ENCODE measurements at regions not wholly inside any gene's neighbourhood (a gene's known extent, or its start where the extent isn't known, plus 50 kb on each side); places are given as distances from the start of the nearest gene placed in this dataset.
"Not testable (repeated sequence)": the region's sequence is repeated elsewhere in the genome, so short reads cannot be mapped to it uniquely, and the experiment has no call there.

- not testable (repeated sequence) for H2BK12ac ChIP-seq (ENCODE audit: low read length); H4K8ac ChIP-seq (ENCODE audit: low read depth, low read length); H3K36me3 ChIP-seq (ENCODE audit: control insufficient read depth in 1 of 2, insufficient read depth in 2 of 2, low read length in 2 of 2); H3K14ac ChIP-seq (ENCODE audit: low read length); H3K79me1 ChIP-seq (ENCODE audit: low read length); H2AFZ ChIP-seq (ENCODE audit: insufficient read depth, low read length, poor library complexity); DNase-seq; H4K12ac ChIP-seq (ENCODE audit: low read depth, low read length); H3K79me2 ChIP-seq (ENCODE audit: control insufficient read depth, insufficient read depth, low read length, poor library complexity); H3K9ac ChIP-seq (ENCODE audit: low read length); H3K4me1 ChIP-seq (ENCODE audit: control insufficient read depth in 1 of 2, insufficient read depth in 2 of 2, low read length in 2 of 2); H2BK120ac ChIP-seq (ENCODE audit: insufficient read depth, low read length, poor library complexity); H3K4me2 ChIP-seq (ENCODE audit: low read length); H3K18ac ChIP-seq (ENCODE audit: low read length); H2AK5ac ChIP-seq (ENCODE audit: low read length); H2BK5ac ChIP-seq (ENCODE audit: low read depth, low read length, poor library complexity); H3K23ac ChIP-seq (ENCODE audit: low read length); H3K4ac ChIP-seq (ENCODE audit: low read depth, low read length); H3K4me3 ChIP-seq (ENCODE audit: low read depth, low read length); H4K91ac ChIP-seq (ENCODE audit: low read depth, low read length); H3K9me3 ChIP-seq (ENCODE audit: insufficient read depth, low read depth, low read length); H3K27me3 ChIP-seq (ENCODE audit: insufficient read depth, low read length); H3K27ac ChIP-seq (ENCODE audit: low read depth, low read length)
- WGBS (ENCODE audit: extremely low coverage, insufficient coverage, insufficient read length), result no CpG with 5 or more reads among the region's 20 CpGs
Measured at GRCh38 chr4:131743348-131743747, 1405.7 kb upstream of the PCDH10 start.

DNA sequence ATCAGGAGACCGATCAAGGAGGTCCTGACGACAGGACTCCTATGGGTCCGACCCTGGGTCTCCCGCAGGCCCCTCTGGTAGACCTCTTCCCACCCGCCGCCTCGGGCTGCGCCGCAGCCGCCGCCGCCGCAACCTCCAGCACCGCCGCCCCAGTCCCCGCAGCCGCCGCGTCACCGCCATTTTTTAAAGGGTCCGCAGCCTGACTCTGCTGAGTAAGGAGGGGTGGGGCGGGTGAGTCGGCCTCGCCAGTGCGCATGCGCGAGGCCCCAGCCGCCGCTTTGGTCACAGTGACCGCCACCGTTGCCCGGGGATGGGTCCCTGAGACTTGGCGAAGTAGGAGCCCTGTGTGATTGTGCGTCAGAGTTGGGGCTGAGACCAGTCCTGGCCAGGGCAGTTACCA is 1401.9 kb upstream of the PCDH10 start:
- H3K18ac ChIP-seq (ENCODE audit: low read length); H3K4me2 ChIP-seq (ENCODE audit: low read length); H2BK12ac ChIP-seq (ENCODE audit: low read length); H2BK5ac ChIP-seq (ENCODE audit: low read depth, low read length, poor library complexity); H4K12ac ChIP-seq (ENCODE audit: low read depth, low read length); H4K8ac ChIP-seq (ENCODE audit: low read depth, low read length); H3K36me3 ChIP-seq (ENCODE audit: control insufficient read depth in 1 of 2, insufficient read depth in 2 of 2, low read length in 2 of 2); H4K91ac ChIP-seq (ENCODE audit: low read depth, low read length); H3K9ac ChIP-seq (ENCODE audit: low read length); H3K27me3 ChIP-seq (ENCODE audit: insufficient read depth, low read length); H3K4me1 ChIP-seq (ENCODE audit: control insufficient read depth in 1 of 2, insufficient read depth in 2 of 2, low read length in 2 of 2); H2AFZ ChIP-seq (ENCODE audit: insufficient read depth, low read length, poor library complexity); H3K27ac ChIP-seq (ENCODE audit: low read depth, low read length); H3K23ac ChIP-seq (ENCODE audit: low read length); H3K79me1 ChIP-seq (ENCODE audit: low read length); DNase-seq; H3K79me2 ChIP-seq (ENCODE audit: control insufficient read depth, insufficient read depth, low read length, poor library complexity); H3K4ac ChIP-seq (ENCODE audit: low read depth, low read length); H3K14ac ChIP-seq (ENCODE audit: low read length); H2BK120ac ChIP-seq (ENCODE audit: insufficient read depth, low read length, poor library complexity); H3K4me3 ChIP-seq (ENCODE audit: low read depth, low read length); H3K9me3 ChIP-seq (ENCODE audit: insufficient read depth, low read depth, low read length); H2AK5ac ChIP-seq (ENCODE audit: low read length): not testable (repeated sequence)
- no CpG with 5 or more reads among the region's 34 CpGs for WGBS (ENCODE audit: extremely low coverage, insufficient coverage, insufficient read length)

DNA sequence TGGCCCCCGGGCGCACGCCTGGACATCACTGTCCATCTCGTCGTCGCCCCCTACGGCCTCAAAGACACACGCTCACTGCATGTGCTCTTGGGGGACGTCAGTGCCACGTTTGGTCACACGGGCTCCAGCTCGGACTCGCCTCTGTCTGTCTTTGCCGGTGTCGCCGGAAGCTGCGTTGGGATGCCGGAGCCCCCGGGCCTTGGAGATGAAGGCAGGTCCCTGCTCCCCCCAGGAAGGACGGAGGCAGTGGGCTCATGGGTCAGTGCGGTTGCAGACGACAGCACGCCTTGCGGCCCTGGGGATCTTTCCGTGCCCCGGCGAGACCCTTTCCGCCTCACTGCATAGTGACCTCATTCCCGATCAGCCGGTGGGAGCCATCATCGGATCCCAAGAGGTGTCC is 1399.9 kb upstream of the PCDH10 start:
- not testable (repeated sequence) for H3K79me2 ChIP-seq (ENCODE audit: control insufficient read depth, insufficient read depth, low read length, poor library complexity); H3K27me3 ChIP-seq (ENCODE audit: insufficient read depth, low read length); H2BK5ac ChIP-seq (ENCODE audit: low read depth, low read length, poor library complexity); H3K18ac ChIP-seq (ENCODE audit: low read length); H2AK5ac ChIP-seq (ENCODE audit: low read length); H3K27ac ChIP-seq (ENCODE audit: low read depth, low read length); H3K4me2 ChIP-seq (ENCODE audit: low read length); H3K79me1 ChIP-seq (ENCODE audit: low read length); H2BK12ac ChIP-seq (ENCODE audit: low read length); DNase-seq; H3K9ac ChIP-seq (ENCODE audit: low read length); H3K36me3 ChIP-seq (ENCODE audit: control insufficient read depth in 1 of 2, insufficient read depth in 2 of 2, low read length in 2 of 2); H3K9me3 ChIP-seq (ENCODE audit: insufficient read depth, low read depth, low read length); H2AFZ ChIP-seq (ENCODE audit: insufficient read depth, low read length, poor library complexity); H3K4me3 ChIP-seq (ENCODE audit: low read depth, low read length); H4K91ac ChIP-seq (ENCODE audit: low read depth, low read length); H4K12ac ChIP-seq (ENCODE audit: low read depth, low read length); H3K4me1 ChIP-seq (ENCODE audit: control insufficient read depth in 1 of 2, insufficient read depth in 2 of 2, low read length in 2 of 2); H3K4ac ChIP-seq (ENCODE audit: low read depth, low read length); H4K8ac ChIP-seq (ENCODE audit: low read depth, low read length); H3K14ac ChIP-seq (ENCODE audit: low read length); H3K23ac ChIP-seq (ENCODE audit: low read length); H2BK120ac ChIP-seq (ENCODE audit: insufficient read depth, low read length, poor library complexity)
- WGBS (ENCODE audit: extremely low coverage, insufficient coverage, insufficient read length), result no CpG with 5 or more reads among the region's 31 CpGs

GRCh38 chr4:131750006-131750405 is 1399.1 kb upstream of the PCDH10 start:
- not testable (repeated sequence) for H3K9me3 ChIP-seq (ENCODE audit: insufficient read depth, low read depth, low read length); H3K36me3 ChIP-seq (ENCODE audit: control insufficient read depth in 1 of 2, insufficient read depth in 2 of 2, low read length in 2 of 2); H3K4ac ChIP-seq (ENCODE audit: low read depth, low read length); H3K4me2 ChIP-seq (ENCODE audit: low read length); H2AK5ac ChIP-seq (ENCODE audit: low read length); H3K18ac ChIP-seq (ENCODE audit: low read length); H3K4me1 ChIP-seq (ENCODE audit: control insufficient read depth in 1 of 2, insufficient read depth in 2 of 2, low read length in 2 of 2); H3K4me3 ChIP-seq (ENCODE audit: low read depth, low read length); H2BK12ac ChIP-seq (ENCODE audit: low read length); H3K79me2 ChIP-seq (ENCODE audit: control insufficient read depth, insufficient read depth, low read length, poor library complexity); H4K12ac ChIP-seq (ENCODE audit: low read depth, low read length); H3K79me1 ChIP-seq (ENCODE audit: low read length); H2BK5ac ChIP-seq (ENCODE audit: low read depth, low read length, poor library complexity); H2AFZ ChIP-seq (ENCODE audit: insufficient read depth, low read length, poor library complexity); H4K91ac ChIP-seq (ENCODE audit: low read depth, low read length); H3K27ac ChIP-seq (ENCODE audit: low read depth, low read length); H2BK120ac ChIP-seq (ENCODE audit: insufficient read depth, low read length, poor library complexity); DNase-seq; H3K27me3 ChIP-seq (ENCODE audit: insufficient read depth, low read length); H3K23ac ChIP-seq (ENCODE audit: low read length); H3K9ac ChIP-seq (ENCODE audit: low read length); H3K14ac ChIP-seq (ENCODE audit: low read length); H4K8ac ChIP-seq (ENCODE audit: low read depth, low read length)
- WGBS (ENCODE audit: extremely low coverage, insufficient coverage, insufficient read length), result no CpG with 5 or more reads among the region's 25 CpGs
